ENCODE measurements at regions not wholly inside any gene's neighbourhood (a gene's known extent, or its start where the extent isn't known, plus 50 kb on each side); places are given as distances from the start of the nearest gene placed in this dataset.

- DNase-seq (ENCODE audit: low spot score) = no peak
Measured at GRCh38 chr17:5635949-5636348, 51.6 kb upstream of the NLRP1 start.

- no peak for DNase-seq (ENCODE audit: low spot score)
Measured at GRCh38 chr17:5638596-5638995, 54.3 kb upstream of the NLRP1 start.

GRCh38 chr17:5640726-5641125, 56.4 kb upstream of the NLRP1 start:
- no peak for DNase-seq (ENCODE audit: low spot score)

GRCh38 chr17:5642752-5643151, 58.4 kb upstream of the NLRP1 start:
- DNase-seq (ENCODE audit: low spot score) = no peak

GRCh38 chr17:5644065-5644464, 59.8 kb upstream of the NLRP1 start:
- no peak for DNase-seq (ENCODE audit: low spot score)

- DNase-seq (ENCODE audit: low spot score) = no peak
Measured at GRCh38 chr17:5651348-5651747, 67.0 kb upstream of the NLRP1 start.

GRCh38 chr17:5661491-5662125, 77.3 kb upstream of the NLRP1 start:
- DNase-seq (ENCODE audit: low spot score) = no peak

- no peak for DNase-seq (ENCODE audit: low spot score)
Measured at GRCh38 chr17:5662409-5663085, 78.2 kb upstream of the NLRP1 start.

- DNase-seq (ENCODE audit: low spot score) = peak; percentile 37
Measured at GRCh38 chr17:5665164-5665563, 80.9 kb upstream of the NLRP1 start.

- no peak for DNase-seq (ENCODE audit: low spot score)
Measured at GRCh38 chr17:5667871-5668270, 83.6 kb upstream of the NLRP1 start.

GRCh38 chr17:5668557-5669138, 84.3 kb upstream of the NLRP1 start:
- no peak for DNase-seq (ENCODE audit: low spot score)

- no peak for DNase-seq (ENCODE audit: low spot score)
Measured at GRCh38 chr17:5669191-5669590, 84.9 kb upstream of the NLRP1 start.

GRCh38 chr17:5672141-5672540, 87.8 kb upstream of the NLRP1 start:
- no peak for DNase-seq (ENCODE audit: low spot score)

- no peak for DNase-seq (ENCODE audit: low spot score)
Measured at GRCh38 chr17:5672815-5673430, 88.6 kb upstream of the NLRP1 start.

GRCh38 chr17:5675625-5676421, 91.5 kb upstream of the NLRP1 start:
- DNase-seq (ENCODE audit: low spot score) = peak; percentile 5

GRCh38 chr17:5677620-5678019, 93.3 kb upstream of the NLRP1 start:
- no peak for DNase-seq (ENCODE audit: low spot score)

GRCh38 chr17:5678171-5678570, 93.9 kb upstream of the NLRP1 start:
- no peak for DNase-seq (ENCODE audit: low spot score)

GRCh38 chr17:5680766-5681165, 96.5 kb upstream of the NLRP1 start:
- DNase-seq (ENCODE audit: low spot score) = no peak

GRCh38 chr17:5683241-5683640, 98.9 kb upstream of the NLRP1 start:
- DNase-seq (ENCODE audit: low spot score) = peak; percentile 28

GRCh38 chr17:5686074-5686635, 101.8 kb upstream of the NLRP1 start:
- no peak for DNase-seq (ENCODE audit: low spot score)

GRCh38 chr17:5687646-5688045, 103.3 kb upstream of the NLRP1 start:
- no peak for DNase-seq (ENCODE audit: low spot score)

GRCh38 chr17:5693821-5694220, 109.5 kb upstream of the NLRP1 start:
- no peak for DNase-seq (ENCODE audit: low spot score)

All from cerebellar cortex (tissue), 1 donor.